ENCODE measurements at regions not wholly inside any gene's neighbourhood (a gene's known extent, or its start where the extent isn't known, plus 50 kb on each side); places are given as distances from the start of the nearest gene placed in this dataset.
"Not testable (repeated sequence)": the region's sequence is repeated elsewhere in the genome, so short reads cannot be mapped to it uniquely, and the experiment has no call there.

DNA sequence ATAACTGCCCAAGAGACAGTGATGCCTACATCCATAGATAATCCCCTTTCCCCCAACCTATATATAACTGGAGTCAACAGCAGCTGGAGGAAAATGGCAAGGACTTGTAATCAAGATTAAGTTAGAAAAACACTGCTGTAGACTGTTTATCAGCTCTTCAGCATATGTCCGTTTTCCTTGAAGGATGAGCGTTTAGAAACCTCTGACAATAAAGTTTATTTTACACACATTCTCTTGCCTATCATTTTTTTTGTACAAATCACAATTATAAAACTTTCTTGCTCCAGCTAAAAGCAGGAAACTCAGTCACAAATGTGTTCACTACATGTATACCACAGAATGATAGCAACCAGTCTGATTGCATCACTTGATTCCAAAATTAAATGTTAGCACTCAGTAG lies 50.8 kb downstream of the PPIAL4G start:
- not testable (repeated sequence) for DNase-seq (ENCODE audit: extremely low read depth in 1 of 11, low read depth in 9 of 11, low spot score in 4 of 11)

DNA sequence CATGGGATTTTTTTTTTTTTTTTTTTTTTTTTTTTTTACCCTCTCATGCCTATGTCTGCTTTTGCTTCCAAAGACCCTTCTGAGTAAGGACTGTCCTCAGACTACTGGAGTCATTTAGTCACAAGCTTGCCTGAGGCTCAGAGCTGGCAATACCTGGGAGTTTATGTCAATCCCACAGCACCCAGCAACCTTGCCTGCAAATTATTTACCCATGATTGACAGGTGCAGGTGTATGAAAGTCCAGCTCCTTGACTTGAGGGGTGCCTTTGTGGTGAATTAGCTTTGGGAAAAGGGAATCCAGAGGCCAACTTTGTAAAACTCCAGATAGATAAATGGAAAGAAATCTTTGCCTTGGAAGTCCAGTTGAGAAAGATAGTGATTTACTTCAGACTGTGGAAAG lies 53.2 kb downstream of the PPIAL4G start:
- DNase-seq (ENCODE audit: extremely low read depth in 1 of 11, low read depth in 9 of 11, low spot score in 4 of 11) = peak in 1 of 11 donors; percentile 31

DNA sequence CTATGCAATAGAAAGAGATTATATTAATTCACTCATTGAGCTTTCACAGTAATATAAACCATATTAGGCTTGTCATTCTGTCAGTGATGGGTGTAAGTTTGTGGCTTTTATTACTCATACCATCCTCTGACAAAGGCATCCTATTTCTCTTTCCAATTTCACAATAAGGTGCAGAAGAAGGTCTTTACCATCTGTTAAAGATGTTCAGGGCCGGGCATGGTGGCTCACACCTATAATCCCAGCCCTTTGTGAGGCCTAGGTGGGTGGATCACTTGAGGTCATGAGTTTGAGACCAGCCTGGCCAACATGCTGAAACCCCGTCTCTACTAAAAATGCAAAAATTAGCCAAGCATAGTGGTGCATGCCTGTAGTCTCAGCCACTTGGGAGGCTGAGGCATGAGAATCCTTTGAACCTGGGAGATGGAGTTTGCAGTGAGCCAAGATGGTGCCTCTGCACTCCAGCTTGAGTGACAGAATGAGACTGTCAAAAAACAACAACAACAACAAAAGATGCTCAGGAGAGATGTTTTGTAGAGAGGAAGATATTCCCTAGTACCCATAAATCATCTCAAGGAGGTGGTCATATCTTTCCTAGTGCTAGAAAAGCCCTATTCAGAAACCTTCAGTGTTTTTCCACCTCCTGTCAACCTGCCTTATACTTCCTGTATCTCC lies 56.0 kb downstream of the PPIAL4G start:
- not testable (repeated sequence) for DNase-seq (ENCODE audit: extremely low read depth in 1 of 11, low read depth in 9 of 11, low spot score in 4 of 11)

DNA sequence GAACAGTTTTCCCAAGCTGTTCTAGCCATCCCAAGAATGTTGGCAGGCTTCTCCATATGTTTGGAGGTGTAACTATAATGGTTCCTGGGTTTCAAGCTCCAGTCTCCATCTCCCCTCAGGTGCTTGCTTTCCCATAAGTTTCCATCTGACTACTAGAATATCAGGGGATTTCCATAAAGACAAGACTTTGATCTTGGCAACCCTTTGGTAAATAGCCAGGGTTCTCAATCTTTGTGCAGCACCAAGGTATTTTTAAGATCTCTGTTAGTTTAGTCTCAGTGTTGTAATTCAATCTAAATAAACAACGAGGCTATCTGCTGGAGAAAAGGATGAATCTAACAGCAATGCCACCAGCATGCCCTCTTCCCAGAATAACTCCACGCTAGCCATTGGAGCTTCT lies 56.7 kb downstream of the PPIAL4G start:
- DNase-seq (ENCODE audit: extremely low read depth in 1 of 11, low read depth in 9 of 11, low spot score in 4 of 11) = not testable (repeated sequence)

DNA sequence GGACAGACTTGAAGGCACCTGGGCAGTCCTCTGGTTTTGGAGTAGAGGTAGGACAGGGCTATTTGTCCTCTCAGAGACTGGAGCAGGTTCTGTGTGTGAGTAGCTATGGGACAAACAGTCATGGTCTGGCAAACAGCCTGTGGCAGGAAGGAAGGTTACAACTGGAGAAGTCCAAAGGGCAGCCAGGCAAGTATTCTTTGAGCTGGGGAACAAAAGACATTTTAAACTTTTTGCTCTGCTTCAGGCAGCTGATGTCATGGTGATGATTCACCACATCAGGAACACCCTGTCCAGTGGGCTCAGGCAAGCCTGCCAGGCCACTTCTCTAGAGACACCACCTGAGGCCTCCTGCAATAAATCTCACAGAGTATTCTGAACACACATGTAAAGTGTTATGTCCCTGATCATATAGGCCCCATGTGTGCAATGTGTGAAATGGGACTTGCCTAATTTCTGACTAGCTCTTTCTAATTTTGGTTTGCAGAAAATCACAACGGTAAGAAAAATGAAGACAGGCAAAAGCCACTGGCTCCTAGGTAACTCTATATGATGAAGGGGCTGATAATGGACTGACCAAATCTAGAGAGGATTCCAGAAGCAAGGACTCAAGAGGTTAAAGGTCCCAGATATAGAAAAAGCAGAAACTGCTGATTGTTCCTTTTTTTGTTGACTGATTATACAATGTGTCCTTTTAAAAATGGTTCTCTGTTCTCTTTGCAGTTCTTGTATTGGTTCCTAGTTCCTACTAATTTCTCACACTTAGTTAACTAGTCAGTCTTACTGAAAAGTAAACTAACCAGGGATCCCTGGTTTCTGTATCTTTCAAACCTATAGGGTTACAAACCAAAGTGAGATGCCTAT lies 58.7 kb downstream of the PPIAL4G start:
- DNase-seq (ENCODE audit: extremely low read depth in 1 of 11, low read depth in 9 of 11, low spot score in 4 of 11) = not testable (repeated sequence)

DNA sequence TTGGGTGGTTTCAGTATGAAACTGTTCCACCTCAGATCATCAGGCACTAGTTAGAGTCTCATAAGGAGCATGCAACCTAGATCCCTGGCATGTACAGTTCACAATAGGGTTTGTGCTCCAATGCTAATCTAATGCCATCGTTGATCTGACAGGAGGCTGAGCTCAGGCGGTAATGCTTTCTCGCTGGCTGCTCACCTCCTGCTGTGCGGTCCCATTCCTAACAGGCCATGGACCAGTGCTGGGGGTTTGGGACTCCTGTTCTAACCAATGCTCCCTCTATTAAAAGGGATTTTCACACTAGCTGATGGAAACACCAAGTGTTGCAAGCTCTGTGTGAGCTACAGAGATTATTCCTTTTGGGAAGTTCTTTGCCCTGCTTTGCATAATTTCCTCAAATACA lies 60.2 kb downstream of the PPIAL4G start:
- DNase-seq (ENCODE audit: extremely low read depth in 1 of 11, low read depth in 9 of 11, low spot score in 4 of 11) = not testable (repeated sequence)

DNA sequence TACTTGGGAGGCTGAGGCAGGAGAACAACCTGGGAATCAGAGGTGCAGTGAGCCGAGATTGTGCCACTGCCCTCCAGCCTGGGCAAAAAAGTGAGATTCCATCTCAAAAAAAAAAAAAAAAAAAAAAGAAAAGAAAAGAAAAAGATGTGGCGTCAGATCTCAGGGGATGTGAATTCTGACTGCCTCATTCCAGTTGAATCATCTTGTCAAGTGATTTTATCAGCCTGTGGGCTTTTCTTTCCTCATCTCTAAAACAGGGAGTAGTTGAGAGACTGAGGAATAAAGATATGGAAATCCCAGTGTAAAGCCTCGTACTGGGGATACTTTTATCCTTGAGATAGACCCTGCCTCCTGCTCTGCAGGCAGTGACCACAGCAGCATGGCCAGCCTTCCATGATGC lies 65.9 kb downstream of the PPIAL4G start:
- DNase-seq (ENCODE audit: extremely low read depth in 1 of 11, low read depth in 9 of 11, low spot score in 4 of 11) = not testable (repeated sequence)

DNA sequence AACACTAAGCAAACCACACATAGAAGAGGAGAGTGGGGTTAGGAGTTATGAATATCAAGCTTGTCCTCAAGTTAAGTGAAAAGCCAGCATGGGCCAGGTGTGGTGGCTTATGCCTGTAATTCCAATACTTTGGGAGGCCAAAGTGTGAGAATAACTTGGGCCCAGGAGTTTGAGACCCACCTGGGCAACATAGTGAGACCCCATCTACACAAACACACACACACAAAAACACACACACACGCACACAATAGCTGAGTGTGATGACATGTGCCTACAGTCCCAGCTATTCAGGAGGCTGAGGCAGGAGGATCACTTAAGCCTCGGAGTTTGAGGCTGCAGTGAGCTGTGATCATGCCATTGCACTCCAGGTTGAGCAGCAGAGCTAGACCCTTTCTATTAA lies 69.7 kb downstream of the PPIAL4G start:
- DNase-seq (ENCODE audit: extremely low read depth in 1 of 11, low read depth in 9 of 11, low spot score in 4 of 11) = not testable (repeated sequence)

DNA sequence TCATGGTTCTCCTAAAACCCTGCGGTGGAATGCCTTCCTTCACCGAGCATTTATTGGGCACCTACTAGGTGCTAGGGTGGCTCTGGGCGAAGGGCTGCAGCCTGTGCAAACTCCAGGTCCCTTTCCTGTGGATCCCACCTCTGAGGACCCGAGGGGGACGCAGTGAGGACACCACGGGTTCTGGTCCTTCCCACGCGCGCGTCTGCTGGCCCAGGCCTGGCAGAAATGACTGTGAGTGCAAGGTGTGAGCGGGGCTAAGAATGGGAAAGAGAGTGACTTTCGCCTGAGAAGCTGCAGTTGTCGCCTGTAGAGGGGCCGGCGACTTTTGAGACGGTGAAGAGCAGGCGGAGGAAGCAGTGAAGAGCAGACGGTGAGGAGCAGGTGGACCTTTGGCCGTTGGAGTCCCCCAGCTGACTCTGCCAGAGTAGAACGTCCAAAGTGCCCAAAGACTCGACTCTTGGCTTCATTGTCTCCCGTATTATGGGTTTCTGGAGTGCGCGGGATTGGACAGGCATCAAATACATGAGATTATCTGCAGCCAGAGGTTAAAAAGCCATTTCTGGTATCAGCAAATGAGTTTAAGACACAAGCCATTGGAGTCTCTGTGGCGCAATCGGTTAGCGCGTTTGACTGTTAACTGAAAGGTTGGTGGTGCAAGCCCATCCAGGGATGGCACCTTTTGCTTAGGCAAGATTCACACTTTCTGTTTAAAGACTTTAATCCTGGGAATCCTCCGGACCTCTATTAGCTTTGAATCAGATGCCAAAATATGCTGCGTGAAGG lies 78.1 kb downstream of the PPIAL4G start:
- DNase-seq (ENCODE audit: extremely low read depth in 1 of 11, low read depth in 9 of 11, low spot score in 4 of 11) = not testable (repeated sequence)

DNA sequence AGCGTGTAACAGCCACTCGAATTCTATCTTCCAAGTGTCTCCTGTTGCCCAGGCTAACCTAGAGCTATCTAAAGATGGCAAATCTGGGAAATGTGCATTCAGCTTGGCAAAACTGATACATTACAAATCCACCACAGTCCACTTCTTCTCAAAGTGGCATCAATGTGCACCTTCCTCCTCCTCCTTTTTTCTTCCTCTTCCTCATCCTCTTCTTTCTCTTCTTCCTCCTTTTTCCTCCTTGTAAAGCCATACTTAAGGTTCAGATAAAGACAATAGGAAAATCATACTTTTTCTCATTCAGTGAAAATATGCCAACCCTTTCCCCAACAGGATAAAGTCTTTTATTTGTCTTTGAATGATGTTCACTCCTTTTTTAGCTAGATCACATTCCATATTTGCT lies 79.2 kb downstream of the PPIAL4G start:
- not testable (repeated sequence) for DNase-seq (ENCODE audit: extremely low read depth in 1 of 11, low read depth in 9 of 11, low spot score in 4 of 11)

DNA sequence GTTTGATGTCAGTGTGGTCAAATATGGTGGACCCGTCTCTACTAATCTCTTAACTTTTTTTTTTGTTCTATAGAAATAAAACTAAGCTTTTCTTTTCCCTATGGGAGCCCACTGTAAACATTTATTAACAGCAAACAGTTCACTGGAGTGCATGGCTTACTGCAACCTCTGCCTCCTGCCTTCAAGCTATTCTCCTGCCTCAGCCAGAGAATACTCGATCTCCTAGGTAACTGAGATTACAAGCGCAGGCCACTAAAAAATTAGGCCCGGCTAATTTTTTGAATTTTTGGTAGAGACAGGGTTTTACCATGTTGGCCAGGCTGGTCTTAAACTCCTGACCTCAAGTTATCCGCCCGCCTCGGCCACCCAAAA lies 80.0 kb downstream of the PPIAL4G start:
- not testable (repeated sequence) for DNase-seq (ENCODE audit: extremely low read depth in 1 of 11, low read depth in 9 of 11, low spot score in 4 of 11)

DNA sequence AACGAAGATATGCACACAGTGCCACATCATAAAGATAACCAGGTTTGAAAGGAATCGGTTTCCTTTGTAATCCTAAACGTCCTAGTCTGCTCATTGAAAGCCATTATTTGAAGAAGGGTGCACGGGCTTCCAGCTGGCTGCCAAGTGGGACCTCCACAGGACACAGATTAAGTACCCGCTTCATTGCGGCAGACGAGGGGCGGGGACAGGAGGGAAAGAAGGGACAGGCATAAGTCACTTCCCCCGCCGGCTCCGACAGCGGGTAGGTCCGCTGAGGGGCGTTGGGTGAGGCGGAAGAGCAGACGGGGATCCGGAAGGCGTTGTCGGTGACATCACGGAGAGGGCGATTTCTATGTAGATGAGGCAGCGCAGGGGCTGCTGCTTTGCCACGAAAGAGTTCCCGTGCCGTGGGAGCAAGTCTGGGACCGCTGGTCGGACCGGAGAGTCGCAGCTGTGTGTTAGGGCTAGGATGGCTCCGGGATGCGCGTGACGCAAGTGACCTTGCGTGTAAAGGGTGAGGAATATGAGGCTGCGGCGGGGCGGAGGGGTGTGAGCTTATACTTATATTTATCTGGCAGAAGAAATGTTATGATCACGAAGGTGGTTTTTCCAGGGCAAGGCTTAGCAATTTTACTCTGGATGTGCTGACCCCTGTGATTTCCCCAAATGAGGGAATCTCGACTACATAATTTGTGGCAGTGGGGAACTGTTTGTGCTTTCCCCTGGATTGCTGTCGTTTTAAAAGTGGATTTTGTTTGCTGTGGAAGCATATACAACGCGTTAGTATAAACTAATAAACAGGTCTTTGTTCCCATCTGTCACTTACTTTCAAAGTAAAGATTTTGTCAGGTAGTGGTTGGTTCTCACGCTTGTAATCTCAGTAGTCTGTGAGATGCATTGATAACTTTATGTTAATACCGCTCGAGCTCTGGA lies 80.7 kb downstream of the PPIAL4G start:
- DNase-seq (ENCODE audit: extremely low read depth in 1 of 11, low read depth in 9 of 11, low spot score in 4 of 11) = peak in 6 of 11 donors; percentile 32 to 65 (median 44)

DNA sequence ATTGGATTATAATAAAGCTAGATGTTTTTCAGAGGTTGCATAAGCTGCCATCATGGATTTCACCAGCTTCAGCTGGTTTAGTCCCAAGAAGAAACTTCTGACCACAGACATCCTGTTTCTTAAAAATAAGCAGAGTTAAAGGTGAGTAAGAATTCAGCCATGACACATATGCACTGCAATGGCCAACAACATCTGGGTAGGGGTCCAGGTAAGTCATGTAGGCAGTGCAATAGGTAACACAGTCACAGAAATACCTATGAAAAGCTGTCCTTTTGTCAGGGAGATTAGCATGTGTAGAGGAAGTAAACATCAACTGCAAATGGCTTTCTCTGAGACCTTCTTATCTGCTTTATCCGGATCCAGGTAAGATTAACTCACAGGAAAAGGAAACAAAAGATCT lies 85.6 kb downstream of the PPIAL4G start:
- DNase-seq (ENCODE audit: extremely low read depth in 1 of 11, low read depth in 9 of 11, low spot score in 4 of 11) = not testable (repeated sequence)

DNA sequence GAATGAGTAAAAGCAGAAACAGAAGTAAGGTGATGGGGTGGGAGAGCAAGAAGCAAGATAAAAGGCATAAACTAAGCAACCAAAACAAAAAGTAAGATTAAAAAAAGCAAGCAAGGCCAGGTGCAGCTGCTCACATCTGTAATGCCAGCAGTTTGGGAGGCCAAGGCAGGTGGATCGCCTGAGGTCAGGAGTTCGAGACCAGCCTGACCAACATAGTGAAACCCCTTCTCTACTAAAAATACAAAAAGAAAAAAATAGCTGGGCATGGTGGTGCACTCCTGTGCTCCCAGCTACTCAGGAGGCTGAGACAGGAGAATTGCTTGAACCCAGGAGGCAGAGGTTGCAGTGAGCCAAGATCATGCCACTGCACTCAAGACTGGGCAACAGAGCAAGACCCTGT lies 90.6 kb downstream of the PPIAL4G start:
- DNase-seq (ENCODE audit: extremely low read depth in 1 of 11, low read depth in 9 of 11, low spot score in 4 of 11) = not testable (repeated sequence)

DNA sequence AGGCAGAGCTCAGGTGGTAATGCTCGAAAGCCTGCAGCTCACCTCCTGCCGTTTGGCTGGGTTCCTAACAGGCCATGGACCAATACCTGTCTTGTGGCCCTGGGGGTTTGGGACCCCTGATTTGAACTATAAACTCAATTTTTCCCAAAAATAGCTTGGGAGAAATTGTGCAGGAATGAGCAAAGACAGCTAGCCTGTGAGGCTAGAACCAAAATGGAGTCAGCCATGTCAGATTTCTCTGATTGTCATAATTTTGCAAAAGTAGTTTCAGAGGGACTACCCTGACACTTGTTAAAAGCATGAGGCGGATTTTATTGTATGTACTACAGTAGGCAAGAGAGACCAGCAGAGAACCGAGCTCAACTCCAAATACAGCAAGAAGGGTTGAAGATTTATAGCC lies 91.8 kb downstream of the PPIAL4G start:
- DNase-seq (ENCODE audit: extremely low read depth in 1 of 11, low read depth in 9 of 11, low spot score in 4 of 11) = not testable (repeated sequence)

DNA sequence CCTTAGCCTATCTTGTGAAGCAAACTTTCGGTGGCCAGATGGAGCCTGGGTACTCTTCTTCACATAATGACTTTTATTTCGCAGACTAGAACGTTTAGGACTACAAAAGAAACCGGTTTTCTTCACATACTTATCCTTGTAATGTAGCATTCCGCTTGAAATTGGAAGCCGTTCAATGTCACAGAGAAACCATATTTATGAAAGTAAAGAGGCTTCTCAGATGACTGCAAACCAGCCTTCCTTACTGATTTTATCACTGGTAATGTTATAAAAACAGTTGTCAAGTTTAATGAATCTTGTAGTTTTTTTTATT lies 94.1 kb downstream of the PPIAL4G start:
- DNase-seq (ENCODE audit: extremely low read depth in 1 of 11, low read depth in 9 of 11, low spot score in 4 of 11) = no peak

DNA sequence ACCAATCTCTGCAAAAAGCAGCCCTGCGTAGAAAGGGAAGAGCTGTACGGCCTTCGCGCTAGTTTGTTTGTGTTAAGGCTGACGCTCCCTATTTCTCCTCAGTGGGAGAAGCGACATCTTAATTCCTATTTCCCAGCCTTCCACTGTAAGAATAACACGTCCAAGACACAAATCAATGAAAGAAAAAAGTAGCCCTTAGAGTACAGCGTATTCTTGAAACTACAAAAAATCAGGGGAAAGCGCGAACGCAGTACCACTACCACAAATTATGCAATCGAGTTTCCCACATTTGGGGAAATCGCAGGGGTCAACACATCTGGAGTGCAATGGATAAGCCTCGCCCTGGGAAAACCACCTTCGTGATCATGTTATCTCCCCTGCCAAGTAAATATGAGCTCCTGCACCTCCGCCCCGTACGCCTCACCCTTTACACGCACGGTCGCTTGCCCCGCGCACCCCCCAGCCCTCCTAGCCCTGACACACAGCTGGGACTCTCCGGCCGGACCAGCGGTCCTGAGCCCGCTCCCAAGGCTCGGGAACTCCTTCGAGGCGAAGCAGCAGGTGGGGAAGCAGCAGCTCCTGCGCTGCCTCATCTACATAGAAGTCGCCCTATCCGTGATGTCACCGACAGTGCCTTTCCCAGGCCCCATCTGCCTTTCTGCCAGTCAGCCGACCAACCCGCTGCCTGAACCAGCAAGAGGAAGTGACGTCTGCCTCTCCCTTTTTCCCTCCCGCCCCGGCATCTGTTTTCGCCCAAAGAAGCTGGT lies 94.7 kb downstream of the PPIAL4G start:
- DNase-seq (ENCODE audit: extremely low read depth in 1 of 11, low read depth in 9 of 11, low spot score in 4 of 11) = peak; percentile 78 to 91 (median 85)

DNA sequence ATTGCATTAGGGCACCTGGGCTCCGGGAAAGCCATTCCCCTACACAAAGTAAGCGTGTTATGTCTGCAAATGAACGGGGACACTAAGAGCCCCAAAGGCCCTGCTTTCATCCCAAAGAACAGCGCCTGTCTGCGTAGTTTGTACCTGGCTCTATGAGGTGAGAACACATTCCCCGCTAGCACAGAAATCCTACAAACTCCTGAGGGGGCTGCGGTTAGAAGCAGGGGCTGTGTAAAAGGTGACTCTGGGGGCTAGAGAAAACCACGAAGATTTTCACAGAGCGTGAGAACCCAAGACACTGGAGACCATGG lies 95.2 kb downstream of the PPIAL4G start:
- DNase-seq (ENCODE audit: extremely low read depth in 1 of 11, low read depth in 9 of 11, low spot score in 4 of 11) = not testable (repeated sequence)

Measured in renal cortex interstitium (tissue), 11 donors.